Omental fat pad (tissue), 3 donors: ENCODE measurements at regions not wholly inside any gene's neighbourhood (a gene's known extent, or its start where the extent isn't known, plus 50 kb on each side); places are given as distances from the start of the nearest gene placed in this dataset.

ENCODE experiments used
- ATAC-seq: fragments of 150-250 bp; one replicate; pipeline ENCODE4 v1.9.1; 2016; ENCODE audit warnings: mild to moderate bottlenecking, moderate library complexity; ENCODE audit not compliant: low FRiP score
- DNase-seq: peaks from one replicate; pipeline ENCODE4 v3.0.0-alpha.2; 2019; ENCODE audit warnings: low spot score
- CTCF ChIP-seq, 3 donors: fragments of 450-650 bp; IDR thresholded peaks; one replicate each; pipeline ENCODE4 v1.5.1; 2016 to 2017; ENCODE audit warnings: antibody characterized with exemption in 3 of 3, mild to moderate bottlenecking in 3 of 3, moderate library complexity in 2 of 3

GRCh38 chr12:91900971-91901370 is 244.7 kb downstream of the BTG1 start:
- DNase-seq = no peak
- no peak for TF ChIP-seq CTCF (IDR thresholded peaks at IDR 0.05)

GRCh38 chr12:91899056-91899455 is 246.6 kb downstream of the BTG1 start:
- TF ChIP-seq CTCF (IDR thresholded peaks at IDR 0.05) = no peak
- no peak for DNase-seq
- no peak for ATAC-seq

More at GRCh38 chr12:91900971-91901370, 244.7 kb downstream of the BTG1 start:
- ATAC-seq = no peak

- ATAC-seq = no peak
- no peak for DNase-seq
Measured at GRCh38 chr12:91897025-91897515, 248.6 kb downstream of the BTG1 start.

GRCh38 chr12:91896286-91897024 is 249.2 kb downstream of the BTG1 start:
- ATAC-seq (no peak), DNase-seq (no peak)
- no peak for TF ChIP-seq CTCF (IDR thresholded peaks at IDR 0.05)

More at GRCh38 chr12:91897025-91897515, 248.6 kb downstream of the BTG1 start:
- no peak for TF ChIP-seq CTCF (IDR thresholded peaks at IDR 0.05)

- DNase-seq (no peak), ATAC-seq (no peak)
- TF ChIP-seq CTCF (IDR thresholded peaks at IDR 0.05) = no peak
Measured at GRCh38 chr12:91894911-91895310, 250.7 kb downstream of the BTG1 start.

- no peak for TF ChIP-seq CTCF (IDR thresholded peaks at IDR 0.05)
- DNase-seq (no peak), ATAC-seq (no peak)
Measured at GRCh38 chr12:91893476-91893875, 252.2 kb downstream of the BTG1 start.
